K562 (cell line): ENCODE measurements at regions not wholly inside any gene's neighbourhood (a gene's known extent, or its start where the extent isn't known, plus 50 kb on each side); places are given as distances from the start of the nearest gene placed in this dataset.
A peak's percentile ranks its signal among the peaks of the same experiment; 100 is the strongest.

ENCODE experiments used
- ATAC-seq: fragments of 200-7000 bp; cut with Tn5 transposase; 3 replicates; pipeline ENCODE4 v1.9.1; 2020; ENCODE audit warnings: moderate library complexity
- BruUV-seq: library from RNA; stranded (reverse); fragments of 400-500 nt; replicated peaks from 2 replicates; lab custom pipeline; 2021; lab: Mats Ljungman, UMichigan
- CTCF ChIA-PET: fragments of 300-600 bp; formaldehyde crosslinking; extraction: SDS; loops from one replicate; lab custom pipeline; 2021; ENCODE audit warnings: low intra/inter-chr PET ratio; lab: Yijun Ruan, JAX
- POLR2A ChIA-PET: fragments of 300-600, 350-650 bp; sonication (Branson Sonifier 250); formaldehyde crosslinking; extraction: SDS; loops from one replicate; lab custom pipeline; 2021; ENCODE audit warnings: antibody characterized with exemption, inconsistent platforms; lab: Yijun Ruan, JAX
- DNase-seq, 4 experiments: peaks; one replicate each; pipeline versions ENCODE4 v3.0.0 to v3.0.0-alpha.2; 2011 to 2018; ENCODE audit warnings: low spot score in 3 of 4, mixed read lengths in 3 of 4; ENCODE audit errors: extremely low read depth in 1 of 4
- FAIRE-seq: peaks from 2 replicates; lab custom pipeline; 2011; peaks lifted over from hg19 to GRCh38; lab: Jason Lieb, UNC
- H2AFZ ChIP-seq: 2 replicates; pipeline ENCODE4 v1.6.0; 2011; ENCODE audit warnings: low read depth, low read length, control low read depth, inconsistent platforms
- H3K27ac ChIP-seq: fragments of 200-600 bp; 3 replicates; pipeline ENCODE4 v1.8.0; 2011; ENCODE audit warnings: low read depth, mild to moderate bottlenecking, control low read depth, inconsistent platforms, low read length, moderate library complexity, mixed read lengths; ENCODE audit errors: extremely low read depth
- H3K27me3 ChIP-seq, 2 experiments: fragments of 300-600 bp in 1 of 2; 2 replicates in 1 of 2; 3 replicates in 1 of 2; pipeline versions ENCODE4 v1.6.0 to v1.8.0; 2011; ENCODE audit warnings: inconsistent platforms in 2 of 2, low read length in 2 of 2, mild to moderate bottlenecking in 1 of 2, mixed read lengths in 1 of 2, moderate library complexity in 1 of 2; ENCODE audit not compliant: control insufficient read depth in 2 of 2, insufficient read depth in 2 of 2
- H3K36me3 ChIP-seq: fragments of 300-600 bp; 3 replicates; pipeline ENCODE4 v1.8.0; 2011; ENCODE audit warnings: mild to moderate bottlenecking, low read length, inconsistent platforms; ENCODE audit not compliant: control insufficient read depth, insufficient read depth
- H3K4me1 ChIP-seq, 2 experiments: fragments of 200-600 bp in 1 of 2; replicated peaks in 1 of 2; 2 replicates in 1 of 2; 3 replicates in 1 of 2; pipeline versions ENCODE4 v1.5.1 to v1.8.0; 2011; ENCODE audit warnings: inconsistent platforms in 2 of 2, low read length in 2 of 2, mild to moderate bottlenecking in 1 of 2, mixed read lengths in 1 of 2, moderate library complexity in 1 of 2; ENCODE audit not compliant: control insufficient read depth in 2 of 2, insufficient read depth in 2 of 2
- H3K4me2 ChIP-seq: 2 replicates; pipeline ENCODE4 v1.6.1; 2011; ENCODE audit warnings: low read length, control low read depth, inconsistent platforms, mixed read lengths; ENCODE audit not compliant: insufficient read depth
- H3K4me3 ChIP-seq: fragments of 200-600 bp; sonication (generic), shearing (Covaris generic); 2 replicates; pipeline ENCODE4 v1.5.1; 2016; ENCODE audit warnings: control low read depth, inconsistent platforms
- H3K79me2 ChIP-seq: fragments of 200-600 bp; 3 replicates; pipeline ENCODE4 v1.8.0; 2011; ENCODE audit warnings: low read length, inconsistent platforms; ENCODE audit not compliant: control insufficient read depth, insufficient read depth
- H3K9ac ChIP-seq, 2 experiments: 2 replicates each; pipeline versions ENCODE4 v1.6.0 to v1.6.1; 2011; ENCODE audit warnings: low read depth in 2 of 2, low read length in 2 of 2, control low read depth in 1 of 2, inconsistent platforms in 1 of 2, mild to moderate bottlenecking in 1 of 2, mixed read lengths in 1 of 2; ENCODE audit not compliant: insufficient read depth in 1 of 2
- H3K9me1 ChIP-seq: one replicate; pipeline ENCODE4 v1.6.0; 2011; ENCODE audit warnings: inconsistent platforms, mild to moderate bottlenecking, low read length, moderate library complexity; ENCODE audit not compliant: control insufficient read depth, insufficient read depth
- H3K9me3 ChIP-seq: replicated peaks from 2 replicates; pipeline ENCODE4 v1.5.1; 2011; ENCODE audit warnings: low read depth, low read length, inconsistent platforms; ENCODE audit not compliant: control insufficient read depth, insufficient read depth
- H4K20me1 ChIP-seq: replicated peaks from 2 replicates; pipeline ENCODE4 v1.6.1; 2011; ENCODE audit warnings: low read length, inconsistent platforms, mixed read lengths; ENCODE audit not compliant: control insufficient read depth, insufficient read depth
- ID3 ChIP-seq, 2 experiments: fragments of 250-450 bp in 1 of 2; fragments of 450-650 bp in 1 of 2; sonication (Bioruptor Pico) in 1 of 2; IDR thresholded peaks; 2 replicates each; pipeline versions ENCODE4 v1.6.1 to v1.8.0; 2016 to 2021; ENCODE audit warnings: mild to moderate bottlenecking in 2 of 2, moderate library complexity in 2 of 2, missing compliant biosample characterization in 1 of 2, missing genetic modification characterization in 1 of 2
- ZFP30 ChIP-seq: fragments of 250-450 bp; sonication (Bioruptor Pico); IDR thresholded peaks from 2 replicates; pipeline ENCODE4 v1.8.0; 2022; ENCODE audit warnings: moderate library complexity, mild to moderate bottlenecking, inconsistent platforms, borderline replicate concordance
- WGBS: fragments of 100-300 bp; shearing (Covaris generic); methylation state at CpG from one replicate; pipeline ENCODE4 v1.1.6; 2016; ENCODE audit warnings: low coverage, mixed read lengths; ENCODE audit not compliant: insufficient coverage; ENCODE audit errors: missing lambda C conversion rate; 5-methylcytosine and 5-hydroxymethylcytosine counted together
- in situ Hi-C: fragments of 300-500 bp; cut with MboI; formaldehyde crosslinking; loops from 4 replicates; pipeline ENCODE4 v1.15.0; 2018; ENCODE audit warnings: inconsistent platforms, mixed read lengths
- intact Hi-C: fragments of 100-400 bp; cut with micrococcal nuclease; formaldehyde crosslinking; loops from 2 replicates; pipeline ENCODE4 v1.14.2; 2022

- no TSS peak for BruUV-seq
- ATAC-seq, result no peak
- POLR2A ChIA-PET, result interaction anchor here (1.6 kb wide), 1 partner anchor 14 kb away, joined by 7 read pairs; no protein-coding TSS in a partner anchor
- Histone ChIP-seq H3K9ac (no peak overlapping the region), H4K20me1 (no peaks in the 10 kb centered on the region), H3K79me2 (no peaks in the 10 kb centered on the region), H3K4me3 (no peak overlapping the region), H3K27ac (no peak overlapping the region), H3K4me1 (peaks cover 0 to 6% of the 10 kb centered on the region in 2 experiments; a peak in 2 of 5 replicates), H3K9me3 (no peaks in the 10 kb centered on the region), H3K27me3 (no peaks in the 10 kb centered on the region), H3K4me2 (no peak overlapping the region; the same call in 1 of the 2 replicates), H2AFZ (peak overlapping the region; percentile 66), H3K9me1 (no peaks in the 10 kb centered on the region), H3K36me3 (no peaks in the 10 kb centered on the region)
- WGBS, result 23% methylated on average over 14 of the region's 14 CpGs
- no peak for FAIRE-seq
- TF ChIP-seq ZFP30 (no peak), ID3 (CRISPR knock-in tag; IDR thresholded peaks at IDR 0.05) (no peak), ID3 (tag; IDR thresholded peaks at IDR 0.05) (0 out of 2 replicates have a peak, but pooled peaks have one; percentile 12)
- in situ Hi-C loops, result no loop called here
- intact Hi-C loops, result no loop called here
- CTCF ChIA-PET, result no interaction called here
- no peak for DNase-seq
Measured at GRCh38 chr13:33611121-33611805, 206.7 kb upstream of the RFC3 start.
